ENCODE measurements at regions not wholly inside any gene's neighbourhood (a gene's known extent, or its start where the extent isn't known, plus 50 kb on each side); places are given as distances from the start of the nearest gene placed in this dataset.

DNA sequence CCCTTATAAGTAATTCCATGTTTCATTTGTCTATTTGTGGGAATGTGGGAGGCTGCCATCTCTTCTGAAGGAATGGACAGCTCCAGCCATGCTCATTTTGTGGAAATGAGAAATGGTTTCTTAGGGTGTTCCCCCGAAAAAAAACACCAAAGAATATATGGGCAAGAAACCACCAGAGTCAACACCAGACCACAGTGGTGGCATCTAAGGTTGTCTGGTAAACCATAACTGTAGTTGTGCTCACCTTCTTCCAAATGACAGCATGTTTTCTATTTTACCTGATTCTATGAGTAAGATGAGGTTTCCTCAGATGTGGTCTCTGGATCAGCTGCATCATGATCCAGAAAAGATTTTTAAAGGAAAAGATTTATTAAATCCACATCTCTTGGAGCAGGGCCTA, 217.0 kb upstream of the C2CD4B start:
- no peak for TF ChIP-seq EZH2 (IDR thresholded peaks at IDR 0.05; ENCODE audit: borderline replicate concordance, low read depth, low read length, poor library complexity, severe bottlenecking)
- TF ChIP-seq, protein P1, sequence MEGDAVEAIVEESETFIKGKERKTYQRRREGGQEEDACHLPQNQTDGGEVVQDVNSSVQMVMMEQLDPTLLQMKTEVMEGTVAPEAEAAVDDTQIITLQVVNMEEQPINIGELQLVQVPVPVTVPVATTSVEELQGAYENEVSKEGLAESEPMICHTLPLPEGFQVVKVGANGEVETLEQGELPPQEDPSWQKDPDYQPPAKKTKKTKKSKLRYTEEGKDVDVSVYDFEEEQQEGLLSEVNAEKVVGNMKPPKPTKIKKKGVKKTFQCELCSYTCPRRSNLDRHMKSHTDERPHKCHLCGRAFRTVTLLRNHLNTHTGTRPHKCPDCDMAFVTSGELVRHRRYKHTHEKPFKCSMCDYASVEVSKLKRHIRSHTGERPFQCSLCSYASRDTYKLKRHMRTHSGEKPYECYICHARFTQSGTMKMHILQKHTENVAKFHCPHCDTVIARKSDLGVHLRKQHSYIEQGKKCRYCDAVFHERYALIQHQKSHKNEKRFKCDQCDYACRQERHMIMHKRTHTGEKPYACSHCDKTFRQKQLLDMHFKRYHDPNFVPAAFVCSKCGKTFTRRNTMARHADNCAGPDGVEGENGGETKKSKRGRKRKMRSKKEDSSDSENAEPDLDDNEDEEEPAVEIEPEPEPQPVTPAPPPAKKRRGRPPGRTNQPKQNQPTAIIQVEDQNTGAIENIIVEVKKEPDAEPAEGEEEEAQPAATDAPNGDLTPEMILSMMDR (conservative IDR thresholded peaks at IDR 0.05; ENCODE audit: low read depth, low read length), result no peak

Measured in A673 (cell line).